Bronchial epithelial cell (primary cell): ENCODE measurements at regions not wholly inside any gene's neighbourhood (a gene's known extent, or its start where the extent isn't known, plus 50 kb on each side); places are given as distances from the start of the nearest gene placed in this dataset.

ENCODE experiments used
- DNase-seq: peaks from one replicate; pipeline ENCODE4 v3.0.0-alpha.2; 2010; ENCODE audit warnings: low read depth
- FAIRE-seq: peaks from 2 replicates; lab custom pipeline; 2011; peaks lifted over from hg19 to GRCh38; lab: Jason Lieb, UNC
- H3K27me3 ChIP-seq: 2 replicates; pipeline ENCODE4 v1.5.1; 2011; ENCODE audit warnings: low read length; ENCODE audit not compliant: control insufficient read depth, insufficient read depth
- H3K36me3 ChIP-seq: 2 replicates; pipeline ENCODE4 v1.5.1; 2011; ENCODE audit warnings: low read length; ENCODE audit not compliant: control insufficient read depth, insufficient read depth
- H3K4me3 ChIP-seq: 2 replicates; pipeline ENCODE4 v1.5.1; 2011; ENCODE audit warnings: mild to moderate bottlenecking, low read depth, low read length, control low read depth
- CTCF ChIP-seq: IDR thresholded peaks from 2 replicates; pipeline ENCODE4 v1.5.1; 2011; ENCODE audit warnings: mild to moderate bottlenecking, moderate library complexity, low read length, control low read depth, inconsistent platforms; ENCODE audit not compliant: insufficient read depth, severe bottlenecking

DNA sequence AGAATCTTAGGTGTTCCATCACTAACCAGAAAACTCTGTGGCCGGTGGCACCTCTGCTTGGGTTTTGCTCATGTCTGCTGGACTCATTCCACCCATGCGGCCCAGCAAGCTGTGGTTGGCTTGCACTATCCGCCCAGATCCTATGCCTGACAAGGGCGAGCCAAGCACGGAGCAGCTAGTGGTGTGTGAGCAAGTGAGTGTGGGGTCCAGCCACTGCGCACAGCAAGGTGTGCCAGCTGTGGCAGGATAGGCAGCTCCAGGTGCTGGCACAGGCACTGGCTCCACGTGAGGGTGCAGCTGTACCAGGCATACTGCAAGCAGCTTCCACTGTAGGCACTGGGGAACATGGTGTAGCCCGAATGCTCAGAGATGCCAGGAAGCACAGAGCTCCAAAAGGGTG is 813.7 kb upstream of the CNTN5 start:
- no peaks in the 10 kb centered on the region for H3K27me3 ChIP-seq
- no peak for DNase-seq
- no peak for TF ChIP-seq CTCF
- no peak for FAIRE-seq
- H3K4me3 ChIP-seq: no peak overlapping the region
- H3K36me3 ChIP-seq: no peaks in the 10 kb centered on the region

GRCh38 chr11:98227278-98227677 is 793.5 kb upstream of the CNTN5 start:
- TF ChIP-seq CTCF: no peak
- no peak overlapping the region for H3K4me3 ChIP-seq
- no peaks in the 10 kb centered on the region for H3K27me3 ChIP-seq
- H3K36me3 ChIP-seq: no peaks in the 10 kb centered on the region
- DNase-seq: no peak
- FAIRE-seq: no peak

DNA sequence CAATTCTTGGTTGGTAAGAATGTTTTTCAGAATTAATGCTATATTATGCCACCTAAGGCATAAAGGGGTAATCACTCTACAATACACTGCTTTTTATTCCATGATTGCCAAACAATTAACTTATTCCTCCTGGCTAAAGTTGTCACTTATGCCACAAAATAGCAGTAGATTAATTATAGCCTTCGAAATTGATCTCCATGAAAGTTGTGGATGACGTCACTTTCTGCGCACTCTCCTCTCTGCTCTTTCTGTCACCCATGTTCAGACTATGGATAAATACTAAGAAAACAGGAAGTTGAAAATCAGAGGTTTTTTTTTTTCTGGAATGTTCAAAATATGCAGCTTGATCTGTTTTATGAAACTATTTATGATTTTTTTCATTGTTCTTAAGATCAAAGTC is 790.1 kb upstream of the CNTN5 start:
- TF ChIP-seq CTCF: no peak
- no peak overlapping the region for H3K4me3 ChIP-seq
- no peaks in the 10 kb centered on the region for H3K27me3 ChIP-seq
- FAIRE-seq (no peak), DNase-seq (no peak)
- no peaks in the 10 kb centered on the region for H3K36me3 ChIP-seq

DNA sequence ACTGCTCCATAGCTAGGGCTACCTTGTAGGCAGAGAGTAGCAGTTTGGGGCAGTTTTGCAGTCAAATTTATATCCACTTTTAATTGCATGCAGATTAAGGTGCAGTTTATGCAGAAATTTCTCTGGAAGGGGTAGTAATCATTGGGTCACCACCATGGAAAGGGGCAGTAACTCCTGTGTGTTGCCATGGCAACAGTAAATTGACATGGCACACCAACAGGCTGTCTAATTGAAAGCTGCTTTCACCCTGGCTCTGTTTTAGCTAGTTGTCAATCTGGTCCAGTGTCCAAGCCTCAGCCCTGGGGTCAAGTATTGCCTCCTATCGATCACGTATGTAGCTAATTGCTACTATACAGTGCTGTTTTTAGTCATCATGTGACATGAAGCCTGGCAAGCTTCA is 786.1 kb upstream of the CNTN5 start:
- TF ChIP-seq CTCF: no peak

DNA sequence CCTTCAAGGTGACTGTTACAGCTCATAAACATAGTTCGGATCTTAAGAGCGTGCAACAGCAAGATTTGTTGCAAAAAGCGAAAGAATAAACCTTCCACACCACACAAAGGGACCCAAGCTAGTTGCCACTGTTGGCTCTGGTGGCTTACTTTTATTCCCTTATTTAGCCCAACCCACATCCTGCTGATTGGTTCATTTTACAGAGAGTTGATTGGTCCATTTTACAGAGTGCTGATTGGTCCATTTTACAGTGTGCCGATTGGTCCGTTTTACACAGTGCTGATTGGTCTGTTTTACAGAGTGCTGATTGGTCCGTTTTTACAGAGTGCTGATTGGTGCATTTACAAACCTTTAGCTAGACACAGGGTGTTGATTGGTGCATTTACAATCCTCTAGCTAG is 776.9 kb upstream of the CNTN5 start:
- Histone ChIP-seq H3K36me3 (no peaks in the 10 kb centered on the region), H3K4me3 (no peak overlapping the region), H3K27me3 (no peaks in the 10 kb centered on the region)
- no peak for DNase-seq
- TF ChIP-seq CTCF: no peak
- no peak for FAIRE-seq

More for the DNA sequence above, 786.1 kb upstream of the CNTN5 start:
- Histone ChIP-seq H3K27me3 (no peaks in the 10 kb centered on the region), H3K4me3 (no peak overlapping the region), H3K36me3 (no peaks in the 10 kb centered on the region)
- DNase-seq: no peak
- FAIRE-seq: no peak

DNA sequence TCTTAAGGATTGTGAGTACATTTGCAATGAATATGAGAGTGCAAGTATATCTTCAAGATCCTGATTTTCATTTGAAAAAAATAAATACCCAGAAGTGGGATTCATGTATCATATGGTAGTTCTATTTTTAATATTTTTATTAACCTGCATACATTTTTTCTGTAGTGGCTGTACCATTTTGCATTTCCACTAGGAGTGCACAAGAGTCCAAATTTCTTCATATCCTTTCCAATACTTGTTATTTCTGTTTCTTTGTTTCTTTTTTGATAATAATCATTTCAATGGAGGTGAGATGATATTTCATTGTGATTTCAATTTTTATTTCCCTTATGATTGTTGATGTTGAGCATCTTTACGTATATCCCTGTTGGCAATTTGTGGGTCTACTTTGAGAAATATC is 759.8 kb upstream of the CNTN5 start:
- DNase-seq (peak; percentile 0), FAIRE-seq (no peak)
- no peaks in the 10 kb centered on the region for H3K27me3 ChIP-seq
- no peaks in the 10 kb centered on the region for H3K36me3 ChIP-seq
- TF ChIP-seq CTCF: no peak
- H3K4me3 ChIP-seq: no peak overlapping the region
